KMS-11 (cell line): ENCODE measurements at regions not wholly inside any gene's neighbourhood (a gene's known extent, or its start where the extent isn't known, plus 50 kb on each side); places are given as distances from the start of the nearest gene placed in this dataset.

Experiments
- H2AFZ ChIP-seq: fragments of 200-600 bp; sonication (generic); 2 replicates; pipeline ENCODE4 v1.6.1; 2016; ENCODE audit warnings: antibody characterized with exemption, mixed run types, low read depth
- H3K27ac ChIP-seq: fragments of 200-600 bp; sonication (generic); 2 replicates; pipeline ENCODE4 v1.6.1; 2016; ENCODE audit warnings: mild to moderate bottlenecking, mixed run types
- H3K27me3 ChIP-seq: fragments of 200-600 bp; sonication (generic); 2 replicates; pipeline ENCODE4 v1.6.1; 2017; ENCODE audit warnings: mild to moderate bottlenecking, low read depth, mixed run types, moderate library complexity; ENCODE audit not compliant: insufficient read depth
- H3K36me3 ChIP-seq: fragments of 200-600 bp; sonication (generic); 2 replicates; pipeline ENCODE4 v1.6.1; 2017; ENCODE audit warnings: mild to moderate bottlenecking, mixed run types; ENCODE audit not compliant: insufficient read depth
- H3K4me1 ChIP-seq: fragments of 200-600 bp; sonication (generic); 2 replicates; pipeline ENCODE4 v1.6.1; 2016; ENCODE audit warnings: mild to moderate bottlenecking, low read depth, mixed run types; ENCODE audit not compliant: poor library complexity, severe bottlenecking
- H3K4me2 ChIP-seq: fragments of 200-600 bp; sonication (generic); 2 replicates; pipeline ENCODE4 v1.7.0; 2016; ENCODE audit warnings: mild to moderate bottlenecking, mixed run types
- H3K4me3 ChIP-seq: fragments of 200-600 bp; sonication (generic); IDR thresholded peaks from 2 replicates; pipeline ENCODE4 v1.6.1; 2017; ENCODE audit warnings: low read depth, low read length, mixed read lengths; ENCODE audit not compliant: insufficient read depth
- H3K79me2 ChIP-seq: fragments of 200-600 bp; sonication (generic); 2 replicates; pipeline ENCODE4 v1.6.1; 2016; ENCODE audit warnings: low read depth, mixed run types; ENCODE audit not compliant: insufficient read depth
- H3K9ac ChIP-seq: fragments of 200-600 bp; sonication (generic); 2 replicates; pipeline ENCODE4 v1.6.1; 2016; ENCODE audit warnings: mild to moderate bottlenecking, mixed run types
- H4K20me1 ChIP-seq: fragments of 200-600 bp; sonication (generic); 2 replicates; pipeline ENCODE4 v1.6.1; 2016; ENCODE audit warnings: mild to moderate bottlenecking, mixed run types; ENCODE audit not compliant: insufficient read depth
- TF ChIP-seq, protein P1 (sequence below): fragments of 200-600 bp; sonication (generic); conservative IDR thresholded peaks from 2 replicates; pipeline ENCODE4 v1.6.1; 2017; ENCODE audit warnings: low read depth, mild to moderate bottlenecking, antibody characterized with exemption, low read length, moderate library complexity, mixed read lengths

DNA sequence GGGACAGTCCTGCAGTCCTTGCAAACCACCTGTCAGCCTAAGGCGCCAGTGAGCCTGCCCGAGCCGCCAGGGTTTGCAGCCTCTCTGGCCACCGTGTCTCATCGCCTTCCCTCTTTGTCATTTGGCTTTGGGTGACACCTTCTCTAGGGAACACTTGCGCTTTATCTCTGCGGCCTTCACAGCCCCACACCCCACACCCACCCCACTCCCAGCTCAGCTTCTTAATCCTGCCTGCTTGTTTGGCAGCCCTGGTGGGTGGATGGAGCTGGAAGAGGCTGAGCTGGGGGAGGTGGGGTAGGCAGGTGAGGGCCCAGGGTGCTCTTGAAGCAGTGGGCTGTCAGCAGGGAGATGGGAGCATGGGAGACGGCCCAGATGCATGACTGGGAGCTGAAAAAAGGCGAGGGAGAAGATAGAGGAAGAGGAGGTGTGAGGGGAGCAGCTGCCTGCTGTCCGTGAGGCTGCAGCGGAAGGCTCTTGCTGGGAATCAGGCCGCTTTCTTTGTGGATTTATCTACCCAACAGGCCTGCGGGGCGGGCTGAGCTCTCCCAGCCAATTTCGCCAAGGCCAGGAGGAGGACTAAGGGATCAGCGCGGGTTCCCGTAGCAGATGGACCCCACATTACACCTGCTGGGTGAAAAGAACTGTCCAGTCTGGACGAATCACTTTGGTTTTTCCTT lies 97.5 kb upstream of the STOX2 start:
- Histone ChIP-seq H3K4me1 (no peaks in the 10 kb centered on the region), H3K4me2 (no peak overlapping the region), H4K20me1 (no peaks in the 10 kb centered on the region), H3K36me3 (no peaks in the 10 kb centered on the region), H3K4me3 (no peak overlapping the region), H3K27ac (no peak overlapping the region), H2AFZ (no peak overlapping the region), H3K79me2 (no peaks in the 10 kb centered on the region), H3K9ac (no peak overlapping the region), H3K27me3 (no peaks in the 10 kb centered on the region)
- TF ChIP-seq, protein P1, sequence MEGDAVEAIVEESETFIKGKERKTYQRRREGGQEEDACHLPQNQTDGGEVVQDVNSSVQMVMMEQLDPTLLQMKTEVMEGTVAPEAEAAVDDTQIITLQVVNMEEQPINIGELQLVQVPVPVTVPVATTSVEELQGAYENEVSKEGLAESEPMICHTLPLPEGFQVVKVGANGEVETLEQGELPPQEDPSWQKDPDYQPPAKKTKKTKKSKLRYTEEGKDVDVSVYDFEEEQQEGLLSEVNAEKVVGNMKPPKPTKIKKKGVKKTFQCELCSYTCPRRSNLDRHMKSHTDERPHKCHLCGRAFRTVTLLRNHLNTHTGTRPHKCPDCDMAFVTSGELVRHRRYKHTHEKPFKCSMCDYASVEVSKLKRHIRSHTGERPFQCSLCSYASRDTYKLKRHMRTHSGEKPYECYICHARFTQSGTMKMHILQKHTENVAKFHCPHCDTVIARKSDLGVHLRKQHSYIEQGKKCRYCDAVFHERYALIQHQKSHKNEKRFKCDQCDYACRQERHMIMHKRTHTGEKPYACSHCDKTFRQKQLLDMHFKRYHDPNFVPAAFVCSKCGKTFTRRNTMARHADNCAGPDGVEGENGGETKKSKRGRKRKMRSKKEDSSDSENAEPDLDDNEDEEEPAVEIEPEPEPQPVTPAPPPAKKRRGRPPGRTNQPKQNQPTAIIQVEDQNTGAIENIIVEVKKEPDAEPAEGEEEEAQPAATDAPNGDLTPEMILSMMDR, result no peak

DNA sequence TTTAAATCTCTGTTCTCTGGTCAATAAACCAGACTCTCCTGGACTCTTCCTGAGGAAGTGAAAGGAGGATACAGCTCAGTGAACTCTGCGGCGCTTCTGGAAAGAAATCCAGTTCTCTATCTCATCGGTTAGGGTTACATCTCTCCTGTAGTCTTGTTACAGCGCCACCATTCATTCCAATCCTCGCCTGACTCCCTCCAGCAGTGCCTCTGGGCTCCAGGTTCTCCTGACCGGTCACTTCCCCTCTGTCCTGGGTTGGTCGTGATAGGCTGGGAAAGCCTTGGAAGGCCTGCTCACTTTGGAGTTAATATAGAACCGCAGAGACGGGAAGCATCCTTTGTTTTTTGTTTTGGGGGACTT lies 97.0 kb upstream of the STOX2 start:
- Histone ChIP-seq H3K4me2 (no peak overlapping the region), H3K9ac (no peak overlapping the region), H3K27me3 (no peaks in the 10 kb centered on the region), H2AFZ (no peak overlapping the region), H3K36me3 (no peaks in the 10 kb centered on the region), H3K4me3 (no peak overlapping the region), H3K79me2 (no peaks in the 10 kb centered on the region), H3K4me1 (no peaks in the 10 kb centered on the region), H3K27ac (no peak overlapping the region), H4K20me1 (no peaks in the 10 kb centered on the region)
- TF ChIP-seq, protein P1, result no peak

DNA sequence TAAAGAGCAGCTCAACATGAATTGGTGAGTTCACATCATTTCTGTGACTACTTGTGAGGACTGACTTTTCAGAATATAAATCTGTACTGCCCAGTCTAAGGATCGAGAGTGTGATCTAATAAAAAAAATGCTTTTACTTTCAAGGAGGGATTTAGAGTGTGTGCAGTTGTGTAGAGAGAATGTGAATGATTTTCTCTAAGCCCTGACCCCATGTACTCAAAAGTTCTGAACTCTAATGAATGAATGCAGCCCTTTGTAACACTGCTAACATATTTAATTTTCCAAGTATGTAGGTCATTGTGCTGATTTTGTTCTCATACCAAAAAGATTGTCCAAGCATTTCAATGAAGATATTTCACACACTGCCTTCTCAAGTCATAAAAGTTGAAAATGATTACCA lies 92.5 kb upstream of the STOX2 start:
- no peaks in the 10 kb centered on the region for H3K4me1 ChIP-seq
- H3K4me2 ChIP-seq, result no peak overlapping the region
- H2AFZ ChIP-seq, result no peak overlapping the region
- no peak overlapping the region for H3K9ac ChIP-seq
- no peaks in the 10 kb centered on the region for H3K27me3 ChIP-seq
- H3K36me3 ChIP-seq, result no peaks in the 10 kb centered on the region
- no peak overlapping the region for H3K4me3 ChIP-seq
- H3K27ac ChIP-seq, result no peak overlapping the region
- no peaks in the 10 kb centered on the region for H4K20me1 ChIP-seq
- TF ChIP-seq, protein P1, result no peak
- no peaks in the 10 kb centered on the region for H3K79me2 ChIP-seq

DNA sequence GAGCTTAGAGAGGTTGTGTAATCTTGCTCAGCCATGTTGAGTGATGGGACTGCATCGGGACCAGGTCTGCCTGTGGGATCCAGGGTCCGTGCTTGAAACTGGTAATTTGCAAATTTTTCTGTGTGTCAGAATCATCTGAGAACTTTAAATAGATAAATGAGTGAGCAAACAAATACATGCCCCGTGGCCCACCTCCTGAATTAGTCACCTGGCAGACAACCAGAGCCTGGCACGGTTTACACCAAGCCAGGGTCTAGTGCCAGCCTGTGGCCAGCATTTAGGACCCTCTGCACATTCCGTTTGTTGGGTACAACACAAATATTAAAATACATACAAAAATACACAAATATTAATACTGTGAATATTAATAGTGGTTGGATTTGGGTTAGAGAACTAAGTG lies 90.6 kb upstream of the STOX2 start:
- Histone ChIP-seq H3K27me3 (no peaks in the 10 kb centered on the region), H4K20me1 (no peaks in the 10 kb centered on the region), H3K4me3 (no peak overlapping the region), H3K4me2 (no peak overlapping the region), H3K9ac (no peak overlapping the region), H3K4me1 (no peaks in the 10 kb centered on the region), H3K27ac (no peak overlapping the region), H3K36me3 (no peaks in the 10 kb centered on the region), H2AFZ (no peak overlapping the region), H3K79me2 (no peaks in the 10 kb centered on the region)
- TF ChIP-seq, protein P1, result no peak
